PC-9 (cell line): ENCODE measurements at regions not wholly inside any gene's neighbourhood (a gene's known extent, or its start where the extent isn't known, plus 50 kb on each side); places are given as distances from the start of the nearest gene placed in this dataset.

Source experiments
- BruUV-seq: library from RNA; stranded (reverse); fragments of 400-500 nt; replicated peaks from 2 replicates; lab custom pipeline; 2021; lab: Mats Ljungman, UMichigan
- CTCF ChIA-PET: fragments of 300-600 bp; sonication (Branson Sonifier 250); formaldehyde crosslinking; loops from one replicate; lab custom pipeline; 2022; ENCODE audit warnings: antibody characterized with exemption; lab: Charles Lee
- POLR2A ChIA-PET: fragments of 300-600 bp; sonication (Branson Sonifier 250); formaldehyde crosslinking; loops from one replicate; lab custom pipeline; 2022; ENCODE audit warnings: antibody characterized with exemption; ENCODE audit not compliant: unreplicated experiment; lab: Charles Lee
- DNase-seq, 2 experiments: peaks; one replicate each; pipeline versions ENCODE4 v3.0.0 to v3.0.0-alpha.2; 2015 to 2022; ENCODE audit warnings: mixed read lengths in 1 of 2
- H2AFZ ChIP-seq: fragments of 200-600 bp; sonication (generic); 2 replicates; pipeline ENCODE4 v1.8.1; 2017; ENCODE audit warnings: antibody characterized with exemption
- H3F3A ChIP-seq: fragments of 200-600 bp; sonication (generic); 2 replicates; pipeline ENCODE4 v1.8.1; 2017; ENCODE audit warnings: antibody characterized with exemption, mild to moderate bottlenecking, low read depth; ENCODE audit not compliant: insufficient read depth
- H3K27ac ChIP-seq: fragments of 200-600 bp; sonication (generic); 2 replicates; pipeline ENCODE4 v1.6.1; 2016; ENCODE audit warnings: mixed run types
- H3K27me3 ChIP-seq: fragments of 200-600 bp; sonication (generic); 2 replicates; pipeline ENCODE4 v1.6.1; 2016; ENCODE audit warnings: low read depth, mixed run types; ENCODE audit not compliant: insufficient read depth
- H3K36me3 ChIP-seq: fragments of 200-600 bp; sonication (generic); 2 replicates; pipeline ENCODE4 v1.6.1; 2016; ENCODE audit warnings: low read depth, mixed run types
- H3K4me1 ChIP-seq: fragments of 200-600 bp; sonication (generic); replicated peaks from 2 replicates; pipeline ENCODE4 v1.6.1; 2016; ENCODE audit warnings: mixed run types; ENCODE audit not compliant: insufficient read depth
- H3K4me2 ChIP-seq: fragments of 200-600 bp; sonication (generic); 2 replicates; pipeline ENCODE4 v1.6.1; 2017; ENCODE audit warnings: mixed run types
- H3K4me3 ChIP-seq: fragments of 200-600 bp; sonication (generic); 2 replicates; pipeline ENCODE4 v1.6.1; 2016; ENCODE audit warnings: mixed run types
- H3K79me2 ChIP-seq: fragments of 200-600 bp; sonication (generic); 2 replicates; pipeline ENCODE4 v1.6.1; 2017; ENCODE audit warnings: low read depth, mixed run types
- H3K9me2 ChIP-seq: fragments of 200-600 bp; sonication (generic); 2 replicates; pipeline ENCODE4 v1.8.1; 2017; ENCODE audit warnings: mild to moderate bottlenecking; ENCODE audit not compliant: insufficient read depth
- H3K9me3 ChIP-seq: fragments of 200-600 bp; sonication (generic); 2 replicates; pipeline ENCODE4 v1.8.1; 2016; ENCODE audit warnings: low read depth; ENCODE audit not compliant: insufficient read depth
- H4K20me1 ChIP-seq: fragments of 200-600 bp; sonication (generic); 2 replicates; pipeline ENCODE4 v1.8.1; 2017; ENCODE audit not compliant: insufficient read depth
- CTCF ChIP-seq: fragments of 200-600 bp; sonication (generic); conservative IDR thresholded peaks from 2 replicates; pipeline ENCODE4 v1.6.1; 2017; ENCODE audit warnings: mixed run types, antibody characterized with exemption, mild to moderate bottlenecking, moderate library complexity
- EZH2 ChIP-seq: fragments of 200-600 bp; sonication (generic); IDR thresholded peaks from 2 replicates; pipeline ENCODE4 v1.8.0; 2017; ENCODE audit warnings: antibody characterized with exemption, low read depth
- intact Hi-C: fragments of 100-400 bp; cut with micrococcal nuclease; formaldehyde crosslinking; loops from one replicate; pipeline ENCODE4 v1.10.0; 2022; ENCODE audit not compliant: unreplicated experiment

- no peaks in the 10 kb centered on the region for H3K9me3 ChIP-seq
- ChIA-PET POLR2A (no interaction called here), CTCF (no interaction called here)
- no peak overlapping the region for H3K27ac ChIP-seq
- no peak overlapping the region for H2AFZ ChIP-seq
- H3K4me1 ChIP-seq: no peaks in the 10 kb centered on the region
- no peak overlapping the region for H3K4me3 ChIP-seq
- no peaks in the 10 kb centered on the region for H4K20me1 ChIP-seq
- H3K9me2 ChIP-seq: no peaks in the 10 kb centered on the region
- no peak overlapping the region for H3K4me2 ChIP-seq
- BruUV-seq: no TSS peak
- intact Hi-C loops: no loop called here
- H3K36me3 ChIP-seq: no peaks in the 10 kb centered on the region
- no peaks in the 10 kb centered on the region for H3K27me3 ChIP-seq
- H3K79me2 ChIP-seq: no peaks in the 10 kb centered on the region
- TF ChIP-seq EZH2: no peak
- no peaks in the 10 kb centered on the region for H3F3A ChIP-seq
- DNase-seq: no peak
Measured at GRCh38 chr4:119744580-119744979, 116.0 kb upstream of the PDE5A start.

GRCh38 chr4:119743644-119744043 is 115.0 kb upstream of the PDE5A start:
- Histone ChIP-seq H3K27me3 (no peaks in the 10 kb centered on the region), H3K36me3 (no peaks in the 10 kb centered on the region), H3K9me2 (no peaks in the 10 kb centered on the region), H3F3A (no peaks in the 10 kb centered on the region), H3K4me2 (no peak overlapping the region), H3K79me2 (no peaks in the 10 kb centered on the region), H3K4me3 (no peak overlapping the region), H3K27ac (no peak overlapping the region), H3K4me1 (no peaks in the 10 kb centered on the region), H4K20me1 (no peaks in the 10 kb centered on the region), H2AFZ (no peak overlapping the region), H3K9me3 (no peaks in the 10 kb centered on the region)
- no peak for TF ChIP-seq EZH2
- BruUV-seq: no TSS peak
- ChIA-PET POLR2A (no interaction called here), CTCF (no interaction called here)
- intact Hi-C loops: no loop called here
- no peak for DNase-seq

- H3K9me3 ChIP-seq: no peaks in the 10 kb centered on the region
- H4K20me1 ChIP-seq: no peaks in the 10 kb centered on the region
- no peak overlapping the region for H2AFZ ChIP-seq
- no TSS peak for BruUV-seq
- no peaks in the 10 kb centered on the region for H3K9me2 ChIP-seq
- ChIA-PET POLR2A (no interaction called here), CTCF (no interaction called here)
- no peak for TF ChIP-seq EZH2
- TF ChIP-seq CTCF: no peak
- peaks cover 10% of the 10 kb centered on the region for H3F3A ChIP-seq
- H3K79me2 ChIP-seq: no peaks in the 10 kb centered on the region
- H3K36me3 ChIP-seq: no peaks in the 10 kb centered on the region
- intact Hi-C loops: no loop called here
- no peak overlapping the region for H3K4me3 ChIP-seq
- no peak overlapping the region for H3K27ac ChIP-seq
- H3K4me1 ChIP-seq: peaks cover 18% of the 10 kb centered on the region
- DNase-seq: no peak
- no peak overlapping the region for H3K4me2 ChIP-seq
- H3K27me3 ChIP-seq: no peaks in the 10 kb centered on the region
Measured at GRCh38 chr4:119739796-119740195, 111.2 kb upstream of the PDE5A start.

- no peak overlapping the region for H3K4me2 ChIP-seq
- H3K4me3 ChIP-seq: no peak overlapping the region
- no TSS peak for BruUV-seq
- H3K4me1 ChIP-seq: peaks cover 27% of the 10 kb centered on the region
- no peak overlapping the region for H2AFZ ChIP-seq
- peaks cover 18% of the 10 kb centered on the region for H3F3A ChIP-seq
- H3K36me3 ChIP-seq: no peaks in the 10 kb centered on the region
- no peaks in the 10 kb centered on the region for H4K20me1 ChIP-seq
- no peaks in the 10 kb centered on the region for H3K9me2 ChIP-seq
- no peak overlapping the region for H3K27ac ChIP-seq
- no peak for DNase-seq
- H3K27me3 ChIP-seq: no peaks in the 10 kb centered on the region
- no peaks in the 10 kb centered on the region for H3K79me2 ChIP-seq
- intact Hi-C loops: no loop called here
- TF ChIP-seq EZH2 (no peak), CTCF (no peak)
- ChIA-PET POLR2A (no interaction called here), CTCF (no interaction called here)
- H3K9me3 ChIP-seq: no peaks in the 10 kb centered on the region
Measured at GRCh38 chr4:119738901-119739300, 110.3 kb upstream of the PDE5A start.
